Peyer's patch (tissue), 4 donors: ENCODE measurements at regions not wholly inside any gene's neighbourhood (a gene's known extent, or its start where the extent isn't known, plus 50 kb on each side); places are given as distances from the start of the nearest gene placed in this dataset.

Experiments used
- CTCF ChIP-seq, 6 experiments: fragments of 450-650 bp in 4 of 6; fragments of 200-600 bp in 2 of 6; sonication (generic) in 1 of 6; IDR thresholded peaks; one replicate each; pipeline ENCODE4 v1.5.1; 2017 to 2019; ENCODE audit warnings: antibody characterized with exemption in 6 of 6, mild to moderate bottlenecking in 3 of 6, moderate library complexity in 1 of 6
- POLR2A ChIP-seq, 2 donors: fragments of 450-650 bp; IDR thresholded peaks; one replicate each; pipeline ENCODE4 v1.5.1; 2017; ENCODE audit warnings: antibody characterized with exemption in 2 of 2, mild to moderate bottlenecking in 2 of 2, moderate library complexity in 2 of 2

- TF ChIP-seq CTCF (IDR thresholded peaks at IDR 0.05), result no peak
- no peak for TF ChIP-seq POLR2A (IDR thresholded peaks at IDR 0.05)
Measured at GRCh38 chr7:34327681-34328080, 330.3 kb upstream of the NPSR1 start.
